HCT116 (cell line): ENCODE measurements at regions not wholly inside any gene's neighbourhood (a gene's known extent, or its start where the extent isn't known, plus 50 kb on each side); places are given as distances from the start of the nearest gene placed in this dataset.

ENCODE experiments used
- ATAC-seq: fragments of 200-7000 bp; cut with Tn5 transposase; 2 replicates; pipeline ENCODE4 v1.9.1; 2020; ENCODE audit warnings: mild to moderate bottlenecking, moderate library complexity
- BruUV-seq: library from RNA; stranded (reverse); fragments of 400-500 nt; replicated peaks from 2 replicates; lab custom pipeline; 2021; lab: Mats Ljungman, UMichigan
- CTCF ChIA-PET: fragments of 300-600 bp; sonication (Branson Sonifier 250); formaldehyde crosslinking; loops from one replicate; lab custom pipeline; 2021; ENCODE audit warnings: antibody characterized with exemption; lab: Charles Lee
- POLR2A ChIA-PET: fragments of 300-600, 350-600 bp; sonication (Branson Sonifier 250); formaldehyde crosslinking; loops from one replicate; lab custom pipeline; 2021; ENCODE audit warnings: antibody characterized with exemption; lab: Charles Lee
- RAD21 ChIA-PET, 2 experiments: fragments of 300-600 bp; sonication (Branson Sonifier 250); formaldehyde crosslinking; loops; one replicate each; lab custom pipeline; 2023; ENCODE audit warnings: low total read pairs in 2 of 2; ENCODE audit not compliant: uncharacterized antibody in 2 of 2, unreplicated experiment in 2 of 2, low non-redundant PET in 1 of 2; lab: Charles Lee
- DNase-seq: peaks from one replicate; pipeline ENCODE4 v3.0.0-alpha.2; 2010; ENCODE audit warnings: low read depth, low spot score
- H2AFZ ChIP-seq: fragments of 200-600 bp; shearing (Covaris generic), sonication (generic); 2 replicates; pipeline ENCODE4 v1.6.1; 2017; ENCODE audit warnings: low read depth, mixed run types, mixed read lengths, antibody characterized with exemption, low read length; ENCODE audit not compliant: poor library complexity, severe bottlenecking
- H3K27ac ChIP-seq: 2 replicates; pipeline ENCODE4 v1.5.1; 2012; ENCODE audit warnings: low read depth, low read length
- H3K27me3 ChIP-seq: fragments of 200-600 bp; sonication (generic); 2 replicates; pipeline ENCODE4 v1.6.1; 2016; ENCODE audit warnings: mixed run types, low read length, mixed read lengths; ENCODE audit not compliant: insufficient read depth
- H3K36me3 ChIP-seq, 2 experiments: fragments of 200-500 bp in 1 of 2; fragments of 200-600 bp in 1 of 2; sonication (Bioruptor generic) in 1 of 2; sonication (generic) in 1 of 2; 2 replicates each; pipeline versions ENCODE4 v1.5.1 to v1.6.1; 2014 to 2016; ENCODE audit warnings: low read length in 2 of 2, inconsistent platforms in 1 of 2, mixed read lengths in 1 of 2, mixed run types in 1 of 2; ENCODE audit not compliant: insufficient read depth in 2 of 2, control insufficient read depth in 1 of 2
- H3K4me1 ChIP-seq, 2 experiments: fragments of 200-600 bp in 1 of 2; sonication (generic) in 1 of 2; 2 replicates each; pipeline versions ENCODE4 v1.5.1 to v1.6.1; 2012 to 2017; ENCODE audit warnings: low read length in 2 of 2, inconsistent platforms in 1 of 2, mild to moderate bottlenecking in 1 of 2, mixed read lengths in 1 of 2, mixed run types in 1 of 2, moderate library complexity in 1 of 2; ENCODE audit not compliant: insufficient read depth in 2 of 2, control insufficient read depth in 1 of 2
- H3K4me2 ChIP-seq: fragments of 200-600 bp; sonication (generic); 2 replicates; pipeline ENCODE4 v1.6.1; 2017; ENCODE audit warnings: mixed run types, low read length, mixed read lengths
- H3K4me3 ChIP-seq, 2 experiments: fragments of 200-600 bp in 1 of 2; sonication (generic) in 1 of 2; replicated peaks in 1 of 2; 2 replicates each; pipeline ENCODE4 v1.5.1; 2011 to 2016; ENCODE audit warnings: low read length in 2 of 2, control low read depth in 1 of 2, low read depth in 1 of 2, mild to moderate bottlenecking in 1 of 2, mixed read lengths in 1 of 2, mixed run types in 1 of 2
- H3K79me2 ChIP-seq: fragments of 200-600 bp; sonication (generic); 2 replicates; pipeline ENCODE4 v1.6.1; 2017; ENCODE audit warnings: mild to moderate bottlenecking, mixed run types, low read length, moderate library complexity, mixed read lengths; ENCODE audit not compliant: insufficient read depth
- H3K9ac ChIP-seq: fragments of 200-600 bp; sonication (generic); 2 replicates; pipeline ENCODE4 v1.6.1; 2016; ENCODE audit warnings: low read length, mixed read lengths
- H3K9me2 ChIP-seq: fragments of 200-600 bp; sonication (generic), shearing (Covaris generic); 2 replicates; pipeline ENCODE4 v1.6.1; 2017; ENCODE audit warnings: mixed run types, mild to moderate bottlenecking, moderate library complexity; ENCODE audit not compliant: insufficient read depth
- H3K9me3 ChIP-seq, 2 experiments: fragments of 200-500 bp in 1 of 2; fragments of 200-600 bp in 1 of 2; sonication (Bioruptor generic) in 1 of 2; sonication (generic) in 1 of 2; 2 replicates each; pipeline ENCODE4 v1.6.1; 2014 to 2017; ENCODE audit warnings: low read length in 2 of 2, mixed read lengths in 2 of 2, inconsistent platforms in 1 of 2, low read depth in 1 of 2, mild to moderate bottlenecking in 1 of 2, mixed run types in 1 of 2, moderate library complexity in 1 of 2; ENCODE audit not compliant: control insufficient read depth in 1 of 2, insufficient read depth in 1 of 2
- H4K20me1 ChIP-seq: fragments of 200-600 bp; sonication (generic), shearing (Covaris generic); 2 replicates; pipeline ENCODE4 v1.6.1; 2017; ENCODE audit warnings: mixed run types, mild to moderate bottlenecking, moderate library complexity; ENCODE audit not compliant: insufficient read depth
- EZH2 ChIP-seq: fragments of 200-600 bp; sonication (generic); IDR thresholded peaks from 2 replicates; pipeline ENCODE4 v1.6.1; 2017; ENCODE audit warnings: antibody characterized with exemption, mixed run types
- FOSL1 ChIP-seq: IDR thresholded peaks from 2 replicates; pipeline ENCODE4 v1.6.1; 2012; ENCODE audit warnings: low read depth
- POLR2A ChIP-seq: IDR thresholded peaks from 2 replicates; pipeline ENCODE4 v1.7.0; 2011; ENCODE audit warnings: borderline replicate concordance; ENCODE audit not compliant: insufficient read depth, insufficient read length; ENCODE audit errors: extremely low read depth
- RAD21 ChIP-seq: IDR thresholded peaks from 2 replicates; pipeline ENCODE4 v1.6.1; 2012; ENCODE audit warnings: low read depth, mild to moderate bottlenecking
- SIN3A ChIP-seq: IDR thresholded peaks from 2 replicates; pipeline ENCODE4 v1.6.1; 2012; ENCODE audit warnings: low read depth
- SRF ChIP-seq: IDR thresholded peaks from 2 replicates; pipeline ENCODE4 v1.6.1; 2012; ENCODE audit warnings: low read depth
- TCF7L2 ChIP-seq: IDR thresholded peaks from 2 replicates; pipeline ENCODE4 v1.7.0; 2011; ENCODE audit warnings: borderline replicate concordance, inconsistent platforms; ENCODE audit not compliant: insufficient read depth, insufficient read length; ENCODE audit errors: extremely low read depth
- YY1 ChIP-seq: IDR thresholded peaks from 2 replicates; pipeline ENCODE4 v1.6.1; 2011; ENCODE audit warnings: low read length, low read depth, moderate library complexity, mild to moderate bottlenecking; ENCODE audit not compliant: insufficient replicate concordance; ENCODE audit errors: extremely low read depth
- ZFX ChIP-seq: fragments of 450-650 bp; IDR thresholded peaks from 2 replicates; pipeline ENCODE4 v1.6.1; 2017
- ZNF274 ChIP-seq: fragments of 200-500 bp; sonication (Bioruptor generic); IDR thresholded peaks from 2 replicates; pipeline ENCODE4 v1.6.1; 2014; ENCODE audit warnings: mild to moderate bottlenecking, low read depth, low read length, inconsistent platforms
- intact Hi-C: fragments of 100-400 bp; cut with micrococcal nuclease; formaldehyde crosslinking; loops from 2 replicates; pipeline ENCODE4 v1.10.0; 2022
- TF ChIP-seq, protein P1 (sequence below): IDR thresholded peaks from 2 replicates; pipeline ENCODE4 v1.6.1; 2012
- TF ChIP-seq, protein P2 (sequence below): IDR thresholded peaks from 2 replicates; pipeline ENCODE4 v1.6.1; 2012; ENCODE audit warnings: low read depth

DNA sequence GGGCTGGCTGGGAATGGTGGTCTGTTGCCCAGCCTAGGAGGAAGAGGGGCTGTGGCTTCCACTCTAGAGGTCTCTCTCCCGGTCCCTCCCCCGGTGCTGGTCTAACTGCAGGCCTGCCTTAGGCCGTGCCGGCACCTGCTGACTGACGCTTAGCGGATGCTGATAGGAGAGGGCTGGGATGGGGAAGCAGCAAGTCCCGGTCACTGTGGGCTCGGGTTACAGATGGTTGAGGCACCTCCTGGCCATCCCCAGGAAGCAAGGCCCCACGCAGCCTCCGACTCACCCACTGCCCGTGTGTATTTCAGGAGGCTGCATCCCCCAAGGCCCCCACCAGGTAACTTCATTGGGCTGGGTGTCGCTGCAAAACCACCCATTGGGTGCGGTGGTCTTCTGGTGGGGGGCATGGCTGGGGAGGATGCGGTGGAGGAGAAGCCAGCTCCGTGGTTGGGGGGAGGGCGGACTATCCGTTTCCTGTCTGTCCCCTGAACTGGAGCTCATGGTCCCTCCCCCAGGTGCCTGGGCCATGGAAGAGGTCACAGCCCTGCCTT lies 278.9 kb downstream of the SEC14L1 start:
- POLR2A ChIA-PET = no interaction called here
- H3K27me3 ChIP-seq = no peaks in the 10 kb centered on the region
- H3K4me2 ChIP-seq = no peak overlapping the region
- no peak overlapping the region for H2AFZ ChIP-seq
- no TSS peak for BruUV-seq
- CTCF ChIA-PET = no interaction called here
- no peaks in the 10 kb centered on the region for H3K9me2 ChIP-seq
- peaks cover 0 to 10% of the 10 kb centered on the region in 2 experiments; a peak in 2 of 4 replicates for H3K4me1 ChIP-seq
- RAD21 ChIA-PET = no interaction called here
- intact Hi-C loops = no loop called here
- no peaks in the 10 kb centered on the region; the same call in 1 of the 2 replicates for H4K20me1 ChIP-seq
- no peak overlapping the region for H3K9ac ChIP-seq
- H3K27ac ChIP-seq = no peak overlapping the region
- no peaks in the 10 kb centered on the region for H3K9me3 ChIP-seq
- peaks cover 2 to 3% of the 10 kb centered on the region in 2 experiments; a peak in 1 of 4 replicates for H3K36me3 ChIP-seq
- TF ChIP-seq SRF = no peak
- no peak for TF ChIP-seq ZNF274
- TF ChIP-seq, protein P1, sequence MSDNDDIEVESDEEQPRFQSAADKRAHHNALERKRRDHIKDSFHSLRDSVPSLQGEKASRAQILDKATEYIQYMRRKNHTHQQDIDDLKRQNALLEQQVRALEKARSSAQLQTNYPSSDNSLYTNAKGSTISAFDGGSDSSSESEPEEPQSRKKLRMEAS = no peak
- no peak for TF ChIP-seq EZH2
- TF ChIP-seq TCF7L2 = no peak
- TF ChIP-seq POLR2A = no peak
- TF ChIP-seq SIN3A = no peak
- TF ChIP-seq, protein P2, sequence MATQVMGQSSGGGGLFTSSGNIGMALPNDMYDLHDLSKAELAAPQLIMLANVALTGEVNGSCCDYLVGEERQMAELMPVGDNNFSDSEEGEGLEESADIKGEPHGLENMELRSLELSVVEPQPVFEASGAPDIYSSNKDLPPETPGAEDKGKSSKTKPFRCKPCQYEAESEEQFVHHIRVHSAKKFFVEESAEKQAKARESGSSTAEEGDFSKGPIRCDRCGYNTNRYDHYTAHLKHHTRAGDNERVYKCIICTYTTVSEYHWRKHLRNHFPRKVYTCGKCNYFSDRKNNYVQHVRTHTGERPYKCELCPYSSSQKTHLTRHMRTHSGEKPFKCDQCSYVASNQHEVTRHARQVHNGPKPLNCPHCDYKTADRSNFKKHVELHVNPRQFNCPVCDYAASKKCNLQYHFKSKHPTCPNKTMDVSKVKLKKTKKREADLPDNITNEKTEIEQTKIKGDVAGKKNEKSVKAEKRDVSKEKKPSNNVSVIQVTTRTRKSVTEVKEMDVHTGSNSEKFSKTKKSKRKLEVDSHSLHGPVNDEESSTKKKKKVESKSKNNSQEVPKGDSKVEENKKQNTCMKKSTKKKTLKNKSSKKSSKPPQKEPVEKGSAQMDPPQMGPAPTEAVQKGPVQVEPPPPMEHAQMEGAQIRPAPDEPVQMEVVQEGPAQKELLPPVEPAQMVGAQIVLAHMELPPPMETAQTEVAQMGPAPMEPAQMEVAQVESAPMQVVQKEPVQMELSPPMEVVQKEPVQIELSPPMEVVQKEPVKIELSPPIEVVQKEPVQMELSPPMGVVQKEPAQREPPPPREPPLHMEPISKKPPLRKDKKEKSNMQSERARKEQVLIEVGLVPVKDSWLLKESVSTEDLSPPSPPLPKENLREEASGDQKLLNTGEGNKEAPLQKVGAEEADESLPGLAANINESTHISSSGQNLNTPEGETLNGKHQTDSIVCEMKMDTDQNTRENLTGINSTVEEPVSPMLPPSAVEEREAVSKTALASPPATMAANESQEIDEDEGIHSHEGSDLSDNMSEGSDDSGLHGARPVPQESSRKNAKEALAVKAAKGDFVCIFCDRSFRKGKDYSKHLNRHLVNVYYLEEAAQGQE = no peak
- no peak for TF ChIP-seq RAD21
- no peak for TF ChIP-seq ZFX
- no peak for TF ChIP-seq FOSL1
- no peak for TF ChIP-seq YY1
- TF ChIP-seq, all 23 proteins: peak for 0
- no peak overlapping the region for H3K4me3 ChIP-seq
- H3K79me2 ChIP-seq = peaks cover 57% of the 10 kb centered on the region; the same call in 1 of the 2 replicates
- no peak for DNase-seq
- ATAC-seq = peak; percentile 51
